CD8-positive, alpha-beta memory T cell (primary cell): ENCODE measurements at regions not wholly inside any gene's neighbourhood (a gene's known extent, or its start where the extent isn't known, plus 50 kb on each side); places are given as distances from the start of the nearest gene placed in this dataset.
"Not testable (repeated sequence)": the region's sequence is repeated elsewhere in the genome, so short reads cannot be mapped to it uniquely, and the experiment has no call there.

Experiments used
- CTCF ChIA-PET: fragments of 350-600 bp; sonication (Branson Sonifier 250); formaldehyde crosslinking; loops from one replicate; lab custom pipeline; 2021; ENCODE audit warnings: antibody characterized with exemption; lab: Charles Lee
- POLR2A ChIA-PET: fragments of 350-600 bp; sonication (Branson Sonifier 250); formaldehyde crosslinking; loops from one replicate; lab custom pipeline; 2021; ENCODE audit warnings: antibody characterized with exemption; lab: Charles Lee
- DNase-seq, 5 donors: peaks; one replicate each; pipeline versions ENCODE4 v3.0.0 to v3.0.0-alpha.2; 2020 to 2022; ENCODE audit warnings: mixed read lengths in 1 of 5
- H3K27ac ChIP-seq: one replicate; pipeline ENCODE4 v1.7.0; 2013; ENCODE audit warnings: low read depth, mild to moderate bottlenecking, low read length, moderate library complexity
- H3K27me3 ChIP-seq: 2 replicates; pipeline ENCODE4 v1.7.0; 2013; ENCODE audit warnings: low read length, mild to moderate bottlenecking; ENCODE audit not compliant: insufficient read depth, poor library complexity, severe bottlenecking
- H3K36me3 ChIP-seq: 2 replicates; pipeline ENCODE4 v1.7.0; 2013; ENCODE audit warnings: mild to moderate bottlenecking, low read length, moderate library complexity; ENCODE audit not compliant: insufficient read depth
- H3K4me1 ChIP-seq: 2 replicates; pipeline ENCODE4 v1.7.0; 2013; ENCODE audit warnings: mild to moderate bottlenecking, low read length, moderate library complexity; ENCODE audit not compliant: insufficient read depth
- H3K4me3 ChIP-seq: 2 replicates; pipeline ENCODE4 v1.7.0; 2013; ENCODE audit warnings: mild to moderate bottlenecking, low read length
- H3K9me3 ChIP-seq: 2 replicates; pipeline ENCODE4 v1.7.0; 2013; ENCODE audit warnings: mild to moderate bottlenecking, low read length
- H3K27ac Mint-ChIP-seq, 8 donors: one replicate each; pipeline ENCODE4 v1.8.0; 2020 to 2021; ENCODE audit warnings: mixed read lengths in 8 of 8, mild to moderate bottlenecking in 6 of 8, inconsistent platforms in 3 of 8, moderate library complexity in 3 of 8
- H3K27me3 Mint-ChIP-seq, 2 donors: one replicate each; pipeline ENCODE4 v1.8.0; 2020 to 2021; ENCODE audit warnings: mixed read lengths in 2 of 2, mild to moderate bottlenecking in 1 of 2, moderate library complexity in 1 of 2
- H3K36me3 Mint-ChIP-seq, 3 donors: one replicate each; pipeline ENCODE4 v1.8.0; 2020 to 2021; ENCODE audit warnings: mixed read lengths in 3 of 3, inconsistent platforms in 1 of 3, mild to moderate bottlenecking in 1 of 3
- H3K4me1 Mint-ChIP-seq, 3 donors: one replicate each; pipeline ENCODE4 v1.8.0; 2020 to 2021; ENCODE audit warnings: mixed read lengths in 3 of 3, inconsistent platforms in 1 of 3, mild to moderate bottlenecking in 1 of 3
- H3K4me3 Mint-ChIP-seq, 7 donors: one replicate each; pipeline ENCODE4 v1.8.0; 2020 to 2021; ENCODE audit warnings: mixed read lengths in 7 of 7, mild to moderate bottlenecking in 6 of 7, moderate library complexity in 4 of 7, inconsistent platforms in 2 of 7
- H3K9me3 Mint-ChIP-seq, 5 donors: one replicate each; pipeline ENCODE4 v1.8.0; 2020 to 2022; ENCODE audit warnings: mixed read lengths in 5 of 5, mild to moderate bottlenecking in 3 of 5, moderate library complexity in 2 of 5, inconsistent platforms in 1 of 5

DNA sequence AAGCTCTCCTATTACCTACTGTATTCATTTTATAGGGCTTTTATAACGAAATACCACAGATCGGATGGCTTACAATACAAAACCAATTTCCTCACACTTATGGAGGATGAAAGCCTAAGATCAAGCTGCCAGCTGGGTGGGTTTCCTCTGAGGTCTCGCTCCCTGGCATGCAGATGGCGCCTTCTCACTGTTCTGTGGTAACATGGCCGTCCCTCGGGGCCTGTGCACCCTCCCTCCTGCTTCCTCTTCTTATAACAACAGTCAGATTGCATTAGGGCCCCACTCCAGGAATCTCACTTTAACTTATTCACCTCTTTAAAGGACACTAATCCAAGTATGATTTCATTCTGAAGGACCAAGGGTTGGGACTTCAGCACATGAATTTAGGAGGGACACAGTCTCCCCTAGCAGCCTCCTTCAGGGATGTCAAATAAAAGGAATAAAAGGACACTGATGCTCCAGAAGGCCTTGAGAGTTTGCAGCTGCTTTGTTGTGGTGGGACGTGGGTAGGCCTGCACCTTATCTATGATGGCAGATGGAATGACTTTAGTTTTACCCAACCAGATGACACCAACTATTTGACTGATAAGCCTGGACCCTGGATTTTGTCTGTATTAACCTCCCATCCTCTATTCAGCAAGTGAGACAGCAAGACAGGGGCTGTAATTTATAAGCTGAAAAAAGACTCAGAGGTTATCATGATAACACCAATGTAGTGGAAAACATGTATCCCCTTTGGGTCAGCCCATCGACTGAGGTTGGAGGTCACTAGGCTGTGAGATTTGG lies 455.3 kb downstream of the TMEM121 start:
- H3K27me3 Mint-ChIP-seq = peaks cover 7 to 11% of the 10 kb centered on the region in 2 donors

DNA sequence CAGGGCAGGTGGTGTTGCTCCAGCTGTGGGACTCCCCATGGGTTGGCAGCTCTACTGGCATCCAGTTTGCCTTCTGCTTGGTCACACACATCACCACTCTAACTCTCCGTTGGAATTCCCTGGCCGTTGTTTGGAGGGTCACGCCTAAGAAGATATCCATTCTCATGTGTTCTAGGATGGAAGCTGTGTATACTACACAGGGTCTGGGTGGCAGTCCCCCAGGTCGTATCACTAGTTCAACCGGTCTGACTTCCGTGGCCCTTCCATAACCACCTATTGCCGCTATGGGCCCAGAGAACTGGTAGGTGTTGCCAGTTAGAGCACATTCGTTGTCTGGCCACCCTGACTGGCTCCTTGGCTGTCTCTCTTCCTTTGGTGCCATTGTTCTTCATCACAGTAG lies 456.3 kb downstream of the TMEM121 start:
- no peaks in the 10 kb centered on the region for H3K27me3 ChIP-seq
- H3K4me3 ChIP-seq = no peak overlapping the region
- no peak for DNase-seq
- Mint-ChIP-seq H3K4me3 (no peak overlapping the region), H3K27me3 (peaks cover 0 to 11% of the 10 kb centered on the region in 2 donors), H3K4me1 (peaks cover 50 to 65% (median 62%) of the 10 kb centered on the region in 3 donors), H3K9me3 (no peaks in the 10 kb centered on the region), H3K27ac (peak overlapping the region in 1 of 8 donors; percentile 81), H3K36me3 (no peaks in the 10 kb centered on the region)
- ChIA-PET CTCF (interaction anchor here (1.5 to 1.6 kb wide), 2 partner anchors 19 to 23 kb away, joined by 5 to 6 read pairs; no protein-coding TSS in a partner anchor), POLR2A (no interaction called here)
- peaks cover 58% of the 10 kb centered on the region for H3K4me1 ChIP-seq
- H3K27ac ChIP-seq = no peak overlapping the region
- no peaks in the 10 kb centered on the region for H3K9me3 ChIP-seq
- H3K36me3 ChIP-seq = no peaks in the 10 kb centered on the region

More for the DNA sequence above, 455.3 kb downstream of the TMEM121 start:
- H3K4me3 ChIP-seq, POLR2A ChIA-PET, H3K9me3 Mint-ChIP-seq, H3K36me3 Mint-ChIP-seq, H3K36me3 ChIP-seq, H3K9me3 ChIP-seq, H3K27ac ChIP-seq, H3K27me3 ChIP-seq: not testable (repeated sequence)
- H3K4me1 Mint-ChIP-seq = peaks cover 41 to 56% (median 53%) of the 10 kb centered on the region in 3 donors
- DNase-seq = peak; percentile 48 to 87 (median 82)
- H3K4me3 Mint-ChIP-seq = peak overlapping the region; percentile 1 to 60 (median 24)
- peak overlapping the region in 7 of 8 donors; percentile 20 to 82 (median 65) for H3K27ac Mint-ChIP-seq
- peaks cover 49% of the 10 kb centered on the region for H3K4me1 ChIP-seq
- CTCF ChIA-PET = interaction anchor here (1.5 to 1.6 kb wide), 2 partner anchors 20 to 24 kb away, joined by 5 to 6 read pairs; no protein-coding TSS in a partner anchor

DNA sequence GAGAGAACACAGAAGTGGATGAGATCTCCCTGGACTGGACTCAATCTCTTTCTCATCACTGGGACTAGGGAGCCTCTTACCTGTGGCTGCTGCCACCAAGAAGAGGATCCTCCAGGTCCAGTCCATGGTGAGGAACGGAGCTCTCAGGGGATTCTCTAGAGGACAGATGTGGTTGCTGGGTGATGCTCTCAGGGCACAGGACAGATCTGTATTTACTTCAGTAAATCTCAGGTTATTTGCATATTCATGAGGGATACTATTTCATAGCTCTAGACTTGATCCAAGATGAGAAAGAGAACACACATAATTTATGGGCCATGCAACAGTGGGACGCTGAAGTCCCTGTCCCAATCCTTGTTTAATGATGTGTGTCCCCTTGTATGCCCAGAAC lies 460.5 kb downstream of the TMEM121 start:
- no peak for DNase-seq
- H3K4me3 Mint-ChIP-seq = peak overlapping the region in 5 of 7 donors; percentile 58 to 76 (median 74)
- H3K27me3 Mint-ChIP-seq = peaks cover 3 to 11% of the 10 kb centered on the region in 2 donors
- ChIA-PET CTCF (interaction anchor here (1.0 to 4.3 kb wide), 3 partner anchors 15 to 25 kb away, joined by 4 to 25 read pairs (median 5); no protein-coding TSS in a partner anchor), POLR2A (no interaction called here)
- H3K27ac Mint-ChIP-seq = peak overlapping the region; percentile 48 to 97 (median 90)
- Histone ChIP-seq H3K4me1 (peaks cover 55% of the 10 kb centered on the region), H3K36me3 (no peaks in the 10 kb centered on the region), H3K4me3 (peak overlapping the region; percentile 25), H3K27ac (peak overlapping the region; percentile 38), H3K27me3 (no peaks in the 10 kb centered on the region), H3K9me3 (no peaks in the 10 kb centered on the region)
- peaks cover 47 to 64% (median 64%) of the 10 kb centered on the region in 3 donors for H3K4me1 Mint-ChIP-seq
- no peaks in the 10 kb centered on the region for H3K36me3 Mint-ChIP-seq
- H3K9me3 Mint-ChIP-seq = no peaks in the 10 kb centered on the region

DNA sequence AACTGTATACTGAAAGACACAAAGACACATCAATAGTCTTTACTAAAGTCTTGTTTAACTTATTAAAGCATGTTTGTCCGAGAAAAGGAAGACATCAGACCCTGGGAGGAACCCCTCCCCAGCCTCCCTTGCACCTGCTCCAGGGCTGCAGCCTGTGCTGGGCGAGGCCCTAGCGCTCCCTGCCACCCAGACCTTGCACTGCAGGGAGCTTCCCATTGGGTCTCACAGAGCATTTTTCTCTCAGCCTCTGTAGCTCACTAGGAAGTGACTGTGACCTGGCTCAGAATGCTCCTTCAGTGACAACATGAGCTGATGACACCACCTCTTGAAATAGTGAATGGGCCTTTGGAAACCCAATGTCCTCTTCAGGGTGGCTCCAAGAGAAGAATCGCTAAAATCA lies 461.2 kb downstream of the TMEM121 start:
- CTCF ChIA-PET = interaction anchor here (1.5 to 4.3 kb wide), 2 partner anchors 14 to 17 kb away, joined by 5 to 25 read pairs; no protein-coding TSS in a partner anchor
- Histone ChIP-seq H3K27ac (no peak overlapping the region), H3K27me3 (no peaks in the 10 kb centered on the region), H3K9me3 (no peaks in the 10 kb centered on the region), H3K4me1 (peaks cover 48% of the 10 kb centered on the region), H3K36me3 (no peaks in the 10 kb centered on the region), H3K4me3 (no peak overlapping the region)
- peaks cover 40 to 58% (median 57%) of the 10 kb centered on the region in 3 donors for H3K4me1 Mint-ChIP-seq
- H3K27ac Mint-ChIP-seq = peak overlapping the region in 7 of 8 donors; percentile 48 to 93 (median 91)
- H3K4me3 Mint-ChIP-seq = peak overlapping the region in 4 of 7 donors; percentile 3 to 61 (median 22)
- POLR2A ChIA-PET = no interaction called here
- H3K27me3 Mint-ChIP-seq = peaks cover 3 to 14% of the 10 kb centered on the region in 2 donors
- no peaks in the 10 kb centered on the region for H3K36me3 Mint-ChIP-seq
- no peaks in the 10 kb centered on the region for H3K9me3 Mint-ChIP-seq
- no peak for DNase-seq

DNA sequence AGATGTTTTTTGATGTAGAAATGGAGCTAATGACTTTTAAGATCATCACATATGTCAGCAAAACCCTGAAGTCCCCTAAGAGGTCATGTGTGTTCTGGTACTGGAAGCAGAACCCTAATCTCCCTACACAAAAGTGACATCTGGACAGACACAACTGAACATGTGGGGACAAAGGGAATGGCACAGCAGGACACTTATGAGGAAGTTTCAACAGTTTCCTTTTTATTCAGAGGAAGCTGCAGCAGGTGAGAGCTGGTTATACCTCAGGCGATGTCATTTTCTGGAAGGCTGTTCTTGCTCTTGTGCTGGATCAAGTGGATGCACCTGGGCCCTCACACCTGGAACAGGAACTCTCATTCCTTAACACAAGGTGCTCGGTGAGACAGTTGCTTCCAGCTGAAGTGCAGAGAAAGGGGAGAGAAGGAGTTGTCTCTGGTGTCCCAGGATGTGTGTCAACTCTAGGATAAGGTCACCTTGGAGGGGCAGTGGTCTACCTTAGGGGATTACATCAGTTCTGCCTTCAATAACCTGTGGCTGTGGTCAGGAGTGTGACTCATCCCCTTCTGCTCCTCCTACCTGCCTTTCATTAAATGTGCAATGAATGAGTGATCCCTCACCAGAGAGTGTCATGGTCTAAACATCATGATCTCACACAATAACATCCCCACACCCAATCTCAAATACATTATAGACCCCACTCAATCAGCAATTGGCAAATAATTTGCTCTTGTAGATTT lies 463.4 kb downstream of the TMEM121 start:
- POLR2A ChIA-PET = no interaction called here

DNA sequence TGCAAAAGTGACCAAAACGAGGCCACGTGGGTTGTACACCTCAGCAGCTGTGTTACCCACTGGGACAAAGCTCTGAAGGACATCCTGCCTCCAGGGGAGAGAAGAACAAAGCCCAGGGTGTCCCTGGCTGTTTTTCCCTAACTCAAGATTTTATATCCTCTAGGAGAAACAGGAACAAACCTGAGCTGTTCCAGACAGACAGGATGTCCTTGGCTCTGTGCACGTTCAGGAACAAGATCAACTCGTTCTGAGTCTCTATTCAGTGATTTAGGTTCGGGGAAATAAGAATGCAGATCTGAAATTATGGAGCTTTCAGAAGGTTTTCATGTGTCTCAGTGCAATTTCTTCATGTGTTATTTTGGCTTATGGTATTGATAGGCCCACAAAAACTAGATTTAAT lies 465.3 kb downstream of the TMEM121 start:
- peak overlapping the region in 1 of 8 donors; percentile 2 for H3K27ac Mint-ChIP-seq
- H3K9me3 ChIP-seq, H3K36me3 ChIP-seq, H3K9me3 Mint-ChIP-seq, DNase-seq, H3K4me3 Mint-ChIP-seq, H3K4me3 ChIP-seq, H3K27me3 ChIP-seq, H3K36me3 Mint-ChIP-seq, POLR2A ChIA-PET, H3K27ac ChIP-seq, CTCF ChIA-PET: not testable (repeated sequence)
- H3K27me3 Mint-ChIP-seq = peaks cover 7 to 14% of the 10 kb centered on the region in 2 donors
- peaks cover 32 to 57% (median 38%) of the 10 kb centered on the region in 3 donors for H3K4me1 Mint-ChIP-seq
- H3K4me1 ChIP-seq = peaks cover 21% of the 10 kb centered on the region

More for the DNA sequence above, 463.4 kb downstream of the TMEM121 start:
- Mint-ChIP-seq H3K27me3 (peaks cover 7 to 17% of the 10 kb centered on the region in 2 donors), H3K4me1 (peaks cover 40 to 64% (median 44%) of the 10 kb centered on the region in 3 donors), H3K36me3 (no peaks in the 10 kb centered on the region), H3K4me3 (no peak overlapping the region), H3K27ac (no peak overlapping the region), H3K9me3 (no peaks in the 10 kb centered on the region)
- H3K9me3 ChIP-seq = no peaks in the 10 kb centered on the region
- CTCF ChIA-PET = no interaction called here
- H3K27ac ChIP-seq = no peak overlapping the region
- H3K27me3 ChIP-seq = no peaks in the 10 kb centered on the region
- DNase-seq = no peak
- H3K4me3 ChIP-seq = no peak overlapping the region
- H3K4me1 ChIP-seq = peaks cover 38% of the 10 kb centered on the region
- no peaks in the 10 kb centered on the region for H3K36me3 ChIP-seq

DNA sequence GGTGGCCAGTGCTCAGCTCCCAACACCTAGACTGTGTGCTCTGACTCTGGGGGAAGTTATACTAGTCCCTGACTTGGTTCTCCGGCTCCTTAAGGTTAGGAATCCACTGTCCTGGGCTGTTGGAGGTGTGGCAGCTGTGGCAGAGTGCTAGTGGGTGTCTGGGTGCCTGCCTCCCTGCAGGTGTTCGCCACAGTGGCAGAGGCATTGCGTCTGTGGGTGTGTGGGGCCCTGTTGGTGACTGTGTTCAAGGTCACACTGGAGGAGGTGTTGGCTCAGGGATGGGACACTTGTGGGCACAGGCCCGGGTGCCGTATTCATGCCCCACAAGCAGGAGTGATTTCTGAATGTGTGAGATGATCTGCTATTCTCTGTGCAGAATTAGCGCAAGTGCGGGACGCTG lies 467.4 kb downstream of the TMEM121 start:
- no peaks in the 10 kb centered on the region for H3K36me3 ChIP-seq
- no peak overlapping the region for H3K27ac ChIP-seq
- peaks cover 7 to 14% of the 10 kb centered on the region in 2 donors for H3K27me3 Mint-ChIP-seq
- no peaks in the 10 kb centered on the region for H3K27me3 ChIP-seq
- peak overlapping the region in 2 of 8 donors; percentile 23 to 59 for H3K27ac Mint-ChIP-seq
- ChIA-PET POLR2A (no interaction called here), CTCF (interaction anchor here (1.7 kb wide), 1 partner anchor 19 kb away, joined by 5 read pairs; no protein-coding TSS in a partner anchor)
- peak overlapping the region in 1 of 7 donors; percentile 49 for H3K4me3 Mint-ChIP-seq
- peaks cover 0 to 2% (median 0%) of the 10 kb centered on the region in 5 donors for H3K9me3 Mint-ChIP-seq
- peaks cover 22 to 46% (median 30%) of the 10 kb centered on the region in 3 donors for H3K4me1 Mint-ChIP-seq
- peaks cover 6% of the 10 kb centered on the region for H3K4me1 ChIP-seq
- no peaks in the 10 kb centered on the region for H3K9me3 ChIP-seq
- H3K36me3 Mint-ChIP-seq = no peaks in the 10 kb centered on the region
- DNase-seq = peak in 2 of 5 donors; percentile 27 to 31
- no peak overlapping the region for H3K4me3 ChIP-seq
